HG03066 (cell line): ENCODE measurements at regions not wholly inside any gene's neighbourhood (a gene's known extent, or its start where the extent isn't known, plus 50 kb on each side); places are given as distances from the start of the nearest gene placed in this dataset.
A peak's percentile ranks its signal among the peaks of the same experiment; 100 is the strongest.
"Not testable (repeated sequence)": the region's sequence is repeated elsewhere in the genome, so short reads cannot be mapped to it uniquely, and the experiment has no call there.

Source experiments
- ATAC-seq: cut with Tn5 transposase; IDR thresholded peaks from one replicate; pipeline ENCODE4 v1.9.1; 2021; ENCODE audit warnings: low read depth; ENCODE audit not compliant: unreplicated experiment

DNA sequence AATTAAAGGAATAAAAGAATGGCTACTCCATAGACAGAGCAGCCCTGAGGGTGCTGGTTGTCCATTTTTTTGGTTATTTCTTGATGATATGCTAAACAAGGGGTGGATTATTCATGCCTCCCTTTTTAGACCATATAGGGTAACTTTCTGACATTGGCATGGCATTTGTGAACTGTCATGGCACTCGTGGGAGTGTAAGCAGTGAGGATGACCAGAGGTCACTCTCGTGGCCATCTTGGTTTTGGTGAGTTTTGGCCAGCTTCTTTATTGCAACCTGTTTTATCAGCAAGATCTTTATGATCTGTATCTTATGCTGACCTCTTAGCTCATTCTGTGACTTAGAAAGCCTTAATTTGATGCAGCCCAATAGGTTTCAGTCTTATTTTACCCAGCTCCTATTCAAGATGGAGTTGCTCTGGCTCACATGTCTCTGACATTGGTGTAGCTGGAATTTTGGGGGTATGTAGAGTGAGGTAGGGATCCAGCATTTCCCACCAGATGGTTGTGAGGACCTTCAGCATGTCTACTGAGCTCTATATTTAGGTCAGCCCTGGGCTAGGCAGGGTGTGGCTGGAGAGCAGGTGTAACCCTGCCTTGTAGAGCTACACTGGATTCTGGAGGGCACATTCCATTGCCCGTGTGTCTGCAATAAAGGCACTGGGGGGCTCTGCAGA, 103.5 kb upstream of the SLC38A2 start:
- no peak for ATAC-seq

DNA sequence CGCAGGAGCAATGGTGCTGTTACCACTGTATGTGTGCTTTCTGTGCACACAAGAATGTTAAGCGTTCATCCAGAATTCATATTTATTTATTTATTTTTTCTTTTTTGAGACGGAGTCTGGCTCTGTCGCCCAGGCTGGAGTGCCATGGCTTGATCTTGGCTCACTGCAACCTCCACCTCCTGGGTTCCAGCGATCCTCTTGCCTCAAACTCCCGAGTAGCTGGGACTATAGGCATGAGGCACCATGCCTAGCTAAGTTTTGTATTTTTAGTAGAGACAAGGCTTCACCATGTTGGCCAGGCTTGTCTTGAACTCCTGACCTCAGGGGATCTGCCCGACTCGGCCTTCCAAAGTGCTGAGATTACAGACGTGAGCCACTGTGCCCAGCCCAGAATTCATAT, 101.8 kb upstream of the SLC38A2 start:
- not testable (repeated sequence) for ATAC-seq

DNA sequence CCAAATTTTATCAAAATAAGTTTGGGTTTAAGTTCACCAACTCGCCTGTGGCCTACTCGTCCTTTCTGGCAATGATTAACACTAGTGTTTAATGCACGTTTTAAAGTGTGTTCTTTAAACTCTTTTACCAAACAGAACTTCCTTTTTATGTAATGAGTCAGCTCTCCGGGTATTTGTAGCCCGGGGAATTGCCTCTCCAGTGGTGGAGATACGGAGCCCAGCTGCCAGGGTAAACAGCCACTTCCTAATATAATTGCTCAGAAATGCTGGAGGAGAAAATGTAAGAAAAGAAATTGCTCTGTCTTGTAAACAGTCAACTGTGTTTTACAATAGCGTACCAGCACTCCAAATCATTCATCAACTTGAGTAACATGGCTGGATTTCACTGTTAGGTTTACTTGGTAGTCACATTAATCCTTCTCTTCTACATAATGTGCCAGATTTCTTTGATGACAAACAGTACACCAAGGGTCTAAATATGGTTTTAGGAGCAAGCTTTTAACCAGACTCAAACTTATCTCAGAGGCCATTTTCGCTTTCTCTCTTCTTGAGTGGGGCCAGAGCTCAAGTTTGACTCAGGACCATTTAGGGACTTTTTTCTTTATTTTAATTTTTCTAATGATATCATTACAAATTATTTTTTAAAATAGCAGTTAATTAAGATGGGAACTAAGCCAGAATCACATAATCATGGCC, 101.2 kb upstream of the SLC38A2 start:
- peak; percentile 72 for ATAC-seq

DNA sequence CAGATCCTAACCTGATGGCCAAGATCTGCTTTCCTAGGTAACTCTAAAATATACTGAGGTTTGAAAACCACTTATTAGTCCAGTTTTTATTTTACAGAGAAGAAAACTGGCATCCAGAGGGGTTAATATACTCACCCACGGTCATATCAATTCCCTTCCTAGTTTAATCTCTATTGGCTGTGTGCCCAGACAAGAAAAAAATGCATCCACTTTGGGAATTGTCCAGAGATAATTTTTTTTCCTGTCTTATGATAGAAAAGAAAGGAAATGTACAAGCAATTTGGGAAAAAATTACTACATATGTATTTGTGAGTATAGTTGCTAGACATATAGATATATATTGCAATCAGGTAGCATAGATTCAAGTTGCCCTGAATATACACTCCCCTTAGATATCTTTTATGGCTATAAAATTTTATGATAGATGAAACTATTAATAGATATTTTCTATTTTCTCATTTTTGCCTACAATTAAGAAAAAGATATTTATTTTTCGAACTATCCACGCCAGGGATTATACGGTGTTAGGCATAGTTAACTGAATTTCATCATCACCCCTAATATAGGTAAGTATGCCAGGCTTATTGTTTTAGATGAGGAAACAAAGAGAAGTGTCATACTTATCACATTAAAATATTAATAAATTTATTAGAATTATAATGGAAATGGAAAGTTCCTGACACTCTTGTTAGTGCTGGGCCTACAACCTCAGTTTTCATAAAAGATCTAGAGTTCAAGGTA, 100.5 kb upstream of the SLC38A2 start:
- ATAC-seq, result no peak

- ATAC-seq, result no peak
Measured at GRCh38 chr12:46472144-46472705, 99.7 kb upstream of the SLC38A2 start.

DNA sequence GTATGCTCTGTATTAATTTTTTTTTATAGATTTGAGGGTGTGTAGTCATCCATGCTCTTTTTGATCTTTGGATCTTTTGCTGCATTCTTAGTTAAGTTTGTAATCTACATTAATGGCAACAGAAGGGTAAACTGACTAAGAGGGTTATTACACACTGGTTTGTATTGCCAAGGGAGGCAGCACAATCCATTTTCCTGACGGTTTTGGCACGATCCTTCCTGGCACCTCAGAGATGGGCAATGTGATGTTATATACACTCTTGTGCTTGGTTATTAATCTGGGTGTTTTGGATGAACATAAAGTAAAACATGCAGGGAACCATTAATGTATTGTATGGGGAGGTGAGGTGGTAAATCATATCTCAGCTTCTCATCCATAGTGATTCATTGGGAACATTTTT, 98.8 kb upstream of the SLC38A2 start:
- no peak for ATAC-seq

- no peak for ATAC-seq
Measured at GRCh38 chr12:46470975-46471374, 98.4 kb upstream of the SLC38A2 start.

DNA sequence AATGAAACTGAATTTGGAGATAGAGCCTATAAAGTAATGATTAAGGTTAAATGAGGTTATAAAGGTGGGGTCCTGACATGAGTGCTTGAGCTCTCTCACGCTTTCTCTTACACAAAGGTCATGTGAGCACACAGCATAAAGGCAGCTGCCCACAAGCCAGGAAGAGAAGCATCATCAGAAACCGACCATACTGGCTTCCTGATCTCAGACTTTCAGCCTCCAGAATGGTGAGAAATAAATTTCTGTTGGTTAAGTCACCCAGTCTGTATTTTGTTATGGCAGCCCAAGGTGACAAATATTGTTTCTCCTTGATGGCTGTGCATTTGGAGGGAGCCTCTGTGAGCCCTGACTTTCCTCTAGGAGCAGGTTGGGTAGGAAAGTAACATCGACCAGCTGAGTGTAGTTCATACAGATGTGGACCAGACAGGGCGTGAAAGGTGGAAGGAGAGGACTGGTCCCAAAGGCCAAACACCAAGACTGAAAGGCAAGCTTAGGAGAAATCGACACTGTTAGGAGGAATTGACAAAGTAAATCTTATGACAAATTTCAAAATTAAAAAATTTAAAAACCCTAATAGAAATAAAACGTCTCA, 97.6 kb upstream of the SLC38A2 start:
- ATAC-seq, result peak; percentile 44

DNA sequence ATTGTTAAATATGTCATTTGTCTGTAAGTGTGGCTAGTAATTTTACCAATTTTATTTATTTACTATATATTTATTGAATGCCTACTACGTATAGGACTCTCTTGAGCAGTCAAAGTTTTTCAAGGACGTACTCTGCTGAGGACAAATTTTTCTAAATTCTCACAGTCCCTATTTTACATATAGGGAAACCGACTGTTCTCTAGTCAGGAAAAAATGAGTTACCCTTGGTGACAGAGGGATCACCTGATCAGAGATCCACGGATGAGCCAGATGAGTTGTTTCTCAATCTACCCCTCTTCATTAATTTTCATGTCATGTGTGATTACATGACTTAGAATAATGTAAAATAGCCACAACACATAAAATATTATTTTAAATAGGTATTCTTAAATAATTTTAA, 96.2 kb upstream of the SLC38A2 start:
- ATAC-seq, result no peak

- no peak for ATAC-seq
Measured at GRCh38 chr12:46468160-46468559, 95.6 kb upstream of the SLC38A2 start.

GRCh38 chr12:46465307-46465706, 92.7 kb upstream of the SLC38A2 start:
- ATAC-seq, result no peak

- no peak for ATAC-seq
Measured at GRCh38 chr12:46464863-46465262, 92.3 kb upstream of the SLC38A2 start.

DNA sequence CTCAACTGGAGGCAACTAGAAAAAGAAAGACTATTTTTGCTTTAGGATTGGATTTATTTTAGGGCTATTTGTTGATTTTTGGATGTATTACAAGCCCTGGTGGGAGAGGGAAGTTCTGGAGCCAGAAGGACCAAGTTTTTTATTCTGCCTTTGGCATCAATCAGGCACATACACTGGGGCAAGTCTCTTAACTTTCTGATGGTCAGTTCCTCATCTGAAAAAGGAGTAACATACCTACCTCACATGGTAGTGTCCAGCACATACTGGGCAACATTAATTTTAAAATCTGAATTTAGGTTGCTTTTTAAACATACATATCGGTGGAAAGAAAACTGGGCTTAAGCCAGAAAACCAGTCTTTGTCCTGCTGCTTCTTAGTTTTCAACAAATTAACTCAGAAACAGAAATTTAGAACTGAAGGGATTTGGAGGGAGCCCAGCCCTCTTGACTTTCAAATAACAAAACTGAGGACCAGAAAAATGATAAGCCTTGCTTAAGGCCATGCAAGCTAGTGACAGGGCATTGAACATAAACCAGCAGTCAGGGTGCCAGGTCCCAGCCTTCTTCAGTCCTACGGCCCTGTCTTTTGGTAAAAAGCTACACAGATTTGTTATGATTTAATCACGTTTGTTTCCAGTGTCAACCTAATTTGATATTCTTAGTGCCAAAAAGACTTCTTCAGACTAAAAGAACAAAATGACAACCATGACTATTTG, 90.2 kb upstream of the SLC38A2 start:
- no peak for ATAC-seq

- no peak for ATAC-seq
Measured at GRCh38 chr12:46461907-46462640, 89.5 kb upstream of the SLC38A2 start.

GRCh38 chr12:46461459-46461858, 88.9 kb upstream of the SLC38A2 start:
- no peak for ATAC-seq

GRCh38 chr12:46460682-46461210, 88.2 kb upstream of the SLC38A2 start:
- ATAC-seq, result no peak

- ATAC-seq, result no peak
Measured at GRCh38 chr12:46459861-46460545, 87.4 kb upstream of the SLC38A2 start.

DNA sequence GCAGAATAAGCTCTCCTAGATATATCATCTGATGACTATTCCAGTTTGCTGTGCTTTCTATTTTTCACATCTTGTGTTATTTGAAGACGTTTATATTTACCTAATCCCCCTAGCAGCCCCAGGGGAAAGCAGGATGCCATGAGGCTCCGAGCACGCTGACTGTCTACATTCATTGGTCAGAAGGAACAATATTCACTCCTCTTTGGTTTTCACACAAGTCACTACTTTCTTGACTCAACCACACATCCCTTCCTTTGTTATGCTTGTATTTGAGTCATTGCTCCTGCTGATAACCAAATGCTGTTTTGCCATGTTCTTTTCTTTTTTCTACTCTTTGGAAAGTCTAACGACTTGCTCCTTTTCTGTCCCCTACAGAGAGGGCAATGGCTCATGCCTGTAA, 86.5 kb upstream of the SLC38A2 start:
- ATAC-seq, result no peak
